Activated B cell treated with CpG ODN at 0.5 μM for 24 hours (primary cell): ENCODE measurements at regions not wholly inside any gene's neighbourhood (a gene's known extent, or its start where the extent isn't known, plus 50 kb on each side); places are given as distances from the start of the nearest gene placed in this dataset.

Experiments
- ATAC-seq: fragments of 200-7000 bp; cut with Tn5 transposase; one replicate; pipeline ENCODE4 v1.10.0; 2021; ENCODE audit warnings: low read depth, mild to moderate bottlenecking, moderate library complexity
- CTCF ChIA-PET: fragments of 350-600 bp; sonication (Branson Sonifier 250); formaldehyde crosslinking; loops from one replicate; lab custom pipeline; 2021; ENCODE audit warnings: antibody characterized with exemption; lab: Charles Lee
- POLR2A ChIA-PET: fragments of 350-600 bp; sonication (Branson Sonifier 250); formaldehyde crosslinking; loops from one replicate; lab custom pipeline; 2021; ENCODE audit warnings: antibody characterized with exemption; lab: Charles Lee
- DNase-seq: peaks from one replicate; pipeline ENCODE4 v3.0.0; 2022
- H3K27ac Mint-ChIP-seq: one replicate; pipeline ENCODE4 v1.8.0; 2020; ENCODE audit warnings: mixed read lengths
- H3K27me3 Mint-ChIP-seq: one replicate; pipeline ENCODE4 v1.8.0; 2021; ENCODE audit warnings: mixed read lengths
- H3K36me3 Mint-ChIP-seq: one replicate; pipeline ENCODE4 v1.8.0; 2021; ENCODE audit warnings: low read depth, mixed read lengths
- H3K4me1 Mint-ChIP-seq: one replicate; pipeline ENCODE4 v1.8.0; 2021; ENCODE audit warnings: mixed read lengths
- H3K4me3 Mint-ChIP-seq: one replicate; pipeline ENCODE4 v1.8.0; 2020; ENCODE audit warnings: mild to moderate bottlenecking, mixed read lengths
- H3K9me3 Mint-ChIP-seq: one replicate; pipeline ENCODE4 v1.8.0; 2020; ENCODE audit warnings: mixed read lengths
- intact Hi-C: fragments of 100-400 bp; cut with micrococcal nuclease; formaldehyde crosslinking; loops from one replicate; pipeline ENCODE4 v1.15.1; 2024
- TF ChIP-seq, protein P1 (sequence below): fragments of 200-600 bp; IDR thresholded peaks from one replicate; pipeline ENCODE4 v1.8.0; 2022; ENCODE audit warnings: antibody characterized with exemption, mild to moderate bottlenecking

DNA sequence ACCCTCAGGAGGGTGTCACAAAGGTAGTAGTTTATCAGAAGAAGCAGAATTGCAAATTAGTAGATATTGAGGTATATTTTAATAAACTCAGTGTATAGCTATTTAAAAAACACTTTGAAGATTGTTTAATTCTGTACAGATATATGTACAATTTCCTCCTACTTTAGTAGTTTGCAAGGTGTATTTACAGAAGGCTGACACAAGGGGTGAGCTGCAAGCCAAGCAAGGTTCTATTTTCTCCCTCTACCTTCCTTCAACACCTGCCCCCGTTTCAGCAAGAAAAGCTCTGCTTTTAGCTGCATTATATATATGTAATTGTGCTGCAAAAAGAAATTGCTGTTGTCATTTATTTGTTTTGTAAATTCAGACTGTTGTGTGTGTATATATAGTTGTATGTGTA, 674.2 kb upstream of the PKN2 start:
- no peaks in the 10 kb centered on the region for H3K4me1 Mint-ChIP-seq
- H3K4me3 Mint-ChIP-seq = no peak overlapping the region
- intact Hi-C loops = no loop called here
- H3K9me3 Mint-ChIP-seq = no peaks in the 10 kb centered on the region
- TF ChIP-seq, protein P1, sequence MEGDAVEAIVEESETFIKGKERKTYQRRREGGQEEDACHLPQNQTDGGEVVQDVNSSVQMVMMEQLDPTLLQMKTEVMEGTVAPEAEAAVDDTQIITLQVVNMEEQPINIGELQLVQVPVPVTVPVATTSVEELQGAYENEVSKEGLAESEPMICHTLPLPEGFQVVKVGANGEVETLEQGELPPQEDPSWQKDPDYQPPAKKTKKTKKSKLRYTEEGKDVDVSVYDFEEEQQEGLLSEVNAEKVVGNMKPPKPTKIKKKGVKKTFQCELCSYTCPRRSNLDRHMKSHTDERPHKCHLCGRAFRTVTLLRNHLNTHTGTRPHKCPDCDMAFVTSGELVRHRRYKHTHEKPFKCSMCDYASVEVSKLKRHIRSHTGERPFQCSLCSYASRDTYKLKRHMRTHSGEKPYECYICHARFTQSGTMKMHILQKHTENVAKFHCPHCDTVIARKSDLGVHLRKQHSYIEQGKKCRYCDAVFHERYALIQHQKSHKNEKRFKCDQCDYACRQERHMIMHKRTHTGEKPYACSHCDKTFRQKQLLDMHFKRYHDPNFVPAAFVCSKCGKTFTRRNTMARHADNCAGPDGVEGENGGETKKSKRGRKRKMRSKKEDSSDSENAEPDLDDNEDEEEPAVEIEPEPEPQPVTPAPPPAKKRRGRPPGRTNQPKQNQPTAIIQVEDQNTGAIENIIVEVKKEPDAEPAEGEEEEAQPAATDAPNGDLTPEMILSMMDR = no peak
- peaks cover 4% of the 10 kb centered on the region for H3K27me3 Mint-ChIP-seq
- POLR2A ChIA-PET = no interaction called here
- no peak for ATAC-seq
- H3K27ac Mint-ChIP-seq = no peak overlapping the region
- H3K36me3 Mint-ChIP-seq = no peaks in the 10 kb centered on the region
- DNase-seq = no peak
- CTCF ChIA-PET = no interaction called here

DNA sequence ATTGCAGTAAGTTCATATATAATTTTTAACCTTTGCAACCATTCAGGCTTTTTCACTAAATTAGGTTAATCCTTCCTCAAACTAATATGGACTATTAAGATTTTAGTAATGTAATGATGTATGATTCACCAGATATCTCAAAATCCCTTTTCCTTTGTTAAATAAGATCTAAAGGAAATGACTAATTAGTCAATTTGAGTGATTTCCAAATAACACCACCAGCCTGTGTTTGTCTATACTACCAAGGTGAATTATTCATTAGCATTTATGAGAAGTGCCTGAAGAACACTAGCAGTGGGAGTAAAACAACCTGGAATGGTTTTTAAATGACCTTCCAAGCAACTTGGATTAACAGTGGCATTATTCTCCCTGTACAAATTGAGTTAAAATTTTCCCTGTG, 670.6 kb upstream of the PKN2 start:
- H3K4me3 Mint-ChIP-seq = no peak overlapping the region
- no peaks in the 10 kb centered on the region for H3K9me3 Mint-ChIP-seq
- TF ChIP-seq, protein P1 = no peak
- H3K36me3 Mint-ChIP-seq = no peaks in the 10 kb centered on the region
- peaks cover 6% of the 10 kb centered on the region for H3K27me3 Mint-ChIP-seq
- DNase-seq (no peak), ATAC-seq (no peak)
- intact Hi-C loops = no loop called here
- H3K27ac Mint-ChIP-seq = no peak overlapping the region
- H3K4me1 Mint-ChIP-seq = no peaks in the 10 kb centered on the region
- CTCF ChIA-PET = no interaction called here
- POLR2A ChIA-PET = no interaction called here

DNA sequence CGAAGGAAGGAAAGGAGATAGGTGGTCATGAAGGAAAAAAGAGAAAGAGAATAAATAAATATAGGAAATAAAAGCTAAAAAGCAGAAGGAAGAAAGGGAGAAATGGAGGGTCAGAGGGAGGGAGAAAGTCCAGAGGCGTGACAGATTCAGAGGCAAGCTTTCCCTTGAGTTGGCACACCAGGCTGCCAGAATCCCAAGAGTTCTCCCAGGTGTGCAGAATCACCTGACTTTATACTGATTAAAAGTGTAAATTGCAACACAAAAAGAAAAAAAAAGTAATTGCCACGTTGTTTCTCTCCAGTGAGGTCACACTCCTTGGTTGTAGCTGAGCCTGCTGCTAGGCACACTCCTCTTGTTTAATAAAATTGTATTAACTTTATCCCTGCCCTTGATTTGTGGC, 669.9 kb upstream of the PKN2 start:
- Mint-ChIP-seq H3K4me3 (no peak overlapping the region), H3K4me1 (no peaks in the 10 kb centered on the region), H3K27me3 (peaks cover 6% of the 10 kb centered on the region), H3K9me3 (no peaks in the 10 kb centered on the region), H3K36me3 (no peaks in the 10 kb centered on the region), H3K27ac (no peak overlapping the region)
- TF ChIP-seq, protein P1 = no peak
- ChIA-PET CTCF (no interaction called here), POLR2A (no interaction called here)
- no peak for ATAC-seq
- intact Hi-C loops = no loop called here
- no peak for DNase-seq

DNA sequence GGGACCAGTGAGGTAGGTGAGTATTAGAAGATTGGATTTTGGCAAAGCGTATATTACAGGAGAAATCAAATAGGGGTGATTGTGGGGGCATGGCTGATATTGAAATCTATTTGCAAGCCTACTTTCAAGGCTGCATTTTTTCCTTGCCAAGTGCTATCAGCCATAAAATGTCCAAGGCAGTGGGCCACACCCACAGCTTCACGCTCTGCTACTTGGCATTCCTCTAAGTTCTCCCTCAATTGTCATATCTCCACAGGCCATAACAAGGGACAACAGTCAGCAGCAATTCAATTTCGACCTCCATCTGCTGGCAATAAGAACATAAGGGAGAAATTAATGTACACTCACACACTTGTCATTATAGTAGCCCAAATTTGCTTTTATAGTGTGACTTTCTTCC, 667.1 kb upstream of the PKN2 start:
- Mint-ChIP-seq H3K9me3 (no peaks in the 10 kb centered on the region), H3K27ac (no peak overlapping the region), H3K36me3 (no peaks in the 10 kb centered on the region), H3K27me3 (peaks cover 4% of the 10 kb centered on the region), H3K4me3 (no peak overlapping the region), H3K4me1 (no peaks in the 10 kb centered on the region)
- CTCF ChIA-PET = no interaction called here
- intact Hi-C loops = no loop called here
- ATAC-seq = no peak
- DNase-seq = no peak
- POLR2A ChIA-PET = no interaction called here
- TF ChIP-seq, protein P1 = no peak

DNA sequence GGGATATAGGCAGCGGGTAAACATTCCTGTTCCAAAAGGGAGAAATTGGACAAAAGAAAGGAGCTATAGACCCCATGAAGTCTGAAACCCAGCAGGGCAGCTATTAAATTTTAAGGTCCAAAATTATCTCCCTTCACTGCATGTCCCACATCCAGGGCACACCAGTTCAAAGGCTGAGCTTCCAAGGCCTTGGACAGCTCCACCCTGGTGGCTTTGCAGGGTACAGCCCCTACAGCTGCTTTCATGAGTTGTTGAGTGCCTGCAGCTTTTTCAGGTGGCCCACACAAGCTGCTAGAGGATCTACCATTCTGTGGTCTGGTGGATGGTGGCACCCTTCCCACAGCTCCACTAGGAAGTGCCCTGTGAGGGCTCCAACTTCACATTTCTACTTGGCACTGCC, 662.5 kb upstream of the PKN2 start:
- intact Hi-C loops = no loop called here
- ChIA-PET CTCF (no interaction called here), POLR2A (no interaction called here)
- TF ChIP-seq, protein P1 = no peak
- no peak overlapping the region for H3K27ac Mint-ChIP-seq
- H3K36me3 Mint-ChIP-seq = no peaks in the 10 kb centered on the region
- H3K4me1 Mint-ChIP-seq = no peaks in the 10 kb centered on the region
- H3K9me3 Mint-ChIP-seq = no peaks in the 10 kb centered on the region
- ATAC-seq = no peak
- H3K4me3 Mint-ChIP-seq = no peak overlapping the region
- peaks cover 6% of the 10 kb centered on the region for H3K27me3 Mint-ChIP-seq
- no peak for DNase-seq
